Right renal pelvis (tissue), 4 donors: ENCODE measurements at regions not wholly inside any gene's neighbourhood (a gene's known extent, or its start where the extent isn't known, plus 50 kb on each side); places are given as distances from the start of the nearest gene placed in this dataset.

Source experiments
- DNase-seq, 4 donors: peaks; one replicate each; pipeline ENCODE4 v3.0.0-alpha.2; 2013; ENCODE audit warnings: low read depth in 4 of 4, low spot score in 3 of 4, missing footprints in 1 of 4

DNA sequence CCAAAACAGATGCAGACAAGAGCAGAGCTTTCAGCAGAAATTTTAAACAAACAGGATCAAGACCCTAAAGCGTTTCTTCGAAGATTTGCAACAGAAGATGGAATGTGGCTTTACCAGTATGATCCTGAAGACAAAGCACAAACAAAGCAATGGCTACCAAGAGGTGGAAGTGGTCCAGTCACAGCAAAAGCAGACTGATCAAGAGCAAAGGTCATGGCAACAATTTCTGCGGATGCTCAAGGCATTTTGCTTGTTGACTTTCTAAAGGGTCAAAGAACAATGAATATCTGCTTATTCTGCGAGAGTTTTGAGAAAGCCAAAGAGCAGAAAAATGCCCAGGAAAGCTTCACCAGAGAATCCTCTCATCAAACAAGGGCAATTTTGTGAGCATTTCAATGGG lies 130.4 kb downstream of the MBL2 start:
- no peak for DNase-seq

DNA sequence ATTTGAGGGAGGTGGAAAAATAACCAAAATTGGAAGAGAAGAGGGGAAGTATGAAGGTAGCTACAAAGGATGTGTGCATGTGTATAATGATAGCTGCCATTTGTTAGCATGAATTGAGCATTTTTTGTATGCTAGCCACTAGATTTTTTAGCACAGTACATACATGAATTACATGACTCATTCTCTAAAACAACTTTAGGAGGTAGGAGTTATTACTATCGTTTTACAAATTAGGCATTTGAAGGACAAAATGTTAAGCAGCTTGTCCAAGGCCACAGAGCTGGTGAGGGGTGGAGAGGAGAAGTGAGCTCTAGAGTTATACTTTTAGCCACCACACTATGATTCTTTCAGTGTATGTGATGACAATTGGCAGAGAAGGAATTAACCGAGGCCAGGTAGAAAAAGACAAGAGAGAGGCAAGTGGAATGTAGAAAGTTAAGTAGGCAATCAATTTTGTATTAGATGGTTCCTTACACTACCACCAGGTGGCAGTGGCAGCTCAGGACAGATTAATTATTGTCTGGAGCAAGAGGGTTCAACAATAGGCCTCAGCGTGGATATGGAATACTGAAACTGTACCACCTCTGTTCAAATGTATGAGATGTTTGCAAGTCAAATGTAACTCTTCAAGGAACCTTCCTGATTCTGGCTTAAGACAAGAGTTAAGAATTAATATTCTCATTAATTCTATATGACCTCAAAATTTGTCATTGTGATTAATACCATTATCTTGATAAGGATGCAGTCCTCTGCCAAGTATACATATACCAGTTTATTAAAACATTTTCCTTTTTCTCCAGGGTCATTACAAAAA lies 128.0 kb downstream of the MBL2 start:
- DNase-seq = peak in 3 of 4 donors; percentile 22 to 28 (median 23)

DNA sequence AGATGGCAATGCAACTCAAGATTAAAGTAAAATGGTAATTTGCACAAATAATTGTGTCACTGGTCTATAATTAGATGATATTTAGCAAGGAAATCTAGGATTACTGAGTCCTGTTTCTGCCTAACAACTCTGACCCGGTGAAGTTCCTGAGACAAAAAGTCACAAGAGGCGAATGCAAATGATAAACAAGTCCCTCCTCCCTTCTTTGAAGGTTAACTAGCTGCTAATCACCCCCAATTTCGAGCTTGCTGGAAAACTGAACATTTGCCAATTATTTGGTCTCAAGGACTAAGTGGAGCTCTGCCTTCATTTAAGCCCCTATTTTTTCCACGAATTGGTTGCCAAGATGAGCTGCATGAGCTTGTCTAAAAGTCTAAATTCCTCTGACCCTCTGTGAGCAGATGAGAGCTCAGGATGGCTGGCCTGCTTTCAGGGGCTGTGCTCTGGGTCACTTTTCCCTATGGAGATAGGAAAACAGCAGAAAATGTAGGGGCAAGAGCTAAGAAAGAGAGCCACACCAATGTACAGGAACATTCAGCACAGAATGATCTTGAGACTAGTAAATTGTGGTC lies 127.3 kb downstream of the MBL2 start:
- DNase-seq = no peak

DNA sequence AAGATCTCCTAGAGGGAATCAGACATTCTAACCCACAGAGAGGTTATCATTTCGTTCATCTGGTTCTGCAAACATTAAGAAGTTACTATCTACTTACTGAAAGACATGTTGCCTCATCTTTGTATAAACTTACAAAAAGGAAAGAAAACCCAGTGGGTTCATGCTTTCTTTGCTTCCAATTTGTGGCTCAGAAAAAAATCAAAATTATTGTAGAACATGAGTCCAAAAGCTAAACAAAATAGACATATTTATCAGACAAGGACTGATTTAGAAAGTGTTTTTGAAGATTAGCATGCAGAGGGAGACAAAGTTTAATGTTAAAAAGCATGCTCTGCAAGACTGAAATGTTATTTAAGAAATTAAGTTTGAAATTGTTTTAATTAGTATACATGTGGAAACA lies 123.1 kb downstream of the MBL2 start:
- DNase-seq = no peak

DNA sequence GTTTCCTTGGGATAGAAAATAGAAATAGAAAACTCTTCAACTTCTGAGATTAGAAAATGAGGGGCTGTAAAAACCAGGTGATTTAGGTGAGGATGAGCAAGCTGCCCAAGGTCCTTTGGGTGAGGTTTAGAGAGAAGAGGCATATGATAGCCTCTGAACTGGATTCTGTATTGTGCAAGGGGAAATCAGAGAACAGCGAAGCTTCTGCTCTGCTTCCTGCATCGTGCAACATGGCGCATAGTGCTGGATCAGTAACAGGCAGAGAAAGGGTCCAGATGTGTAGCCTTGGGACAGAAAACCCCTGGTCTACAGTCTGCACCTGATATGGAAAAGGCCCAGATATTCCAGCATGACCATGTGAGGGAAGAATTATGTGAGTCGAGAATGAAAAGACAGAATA lies 121.7 kb downstream of the MBL2 start:
- DNase-seq = no peak

DNA sequence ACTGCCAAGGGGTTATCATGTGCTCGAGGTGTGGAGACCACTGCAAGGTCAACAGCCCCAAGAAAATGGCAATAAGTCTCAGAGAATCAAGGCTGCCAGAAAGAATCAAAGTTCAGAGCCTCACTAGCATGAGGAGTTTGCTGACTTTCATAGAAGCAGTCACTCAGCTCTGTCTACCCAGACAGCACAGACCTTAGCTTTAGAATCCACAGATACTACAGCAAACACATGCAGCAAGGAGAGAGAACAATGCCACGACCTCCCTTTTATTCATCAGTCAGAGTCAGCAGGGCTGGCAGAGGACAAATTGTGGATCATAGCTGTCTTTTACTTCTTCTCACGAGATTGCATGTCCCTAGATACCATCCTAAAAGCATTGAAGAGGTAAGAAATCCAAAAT lies 121.3 kb downstream of the MBL2 start:
- no peak for DNase-seq

DNA sequence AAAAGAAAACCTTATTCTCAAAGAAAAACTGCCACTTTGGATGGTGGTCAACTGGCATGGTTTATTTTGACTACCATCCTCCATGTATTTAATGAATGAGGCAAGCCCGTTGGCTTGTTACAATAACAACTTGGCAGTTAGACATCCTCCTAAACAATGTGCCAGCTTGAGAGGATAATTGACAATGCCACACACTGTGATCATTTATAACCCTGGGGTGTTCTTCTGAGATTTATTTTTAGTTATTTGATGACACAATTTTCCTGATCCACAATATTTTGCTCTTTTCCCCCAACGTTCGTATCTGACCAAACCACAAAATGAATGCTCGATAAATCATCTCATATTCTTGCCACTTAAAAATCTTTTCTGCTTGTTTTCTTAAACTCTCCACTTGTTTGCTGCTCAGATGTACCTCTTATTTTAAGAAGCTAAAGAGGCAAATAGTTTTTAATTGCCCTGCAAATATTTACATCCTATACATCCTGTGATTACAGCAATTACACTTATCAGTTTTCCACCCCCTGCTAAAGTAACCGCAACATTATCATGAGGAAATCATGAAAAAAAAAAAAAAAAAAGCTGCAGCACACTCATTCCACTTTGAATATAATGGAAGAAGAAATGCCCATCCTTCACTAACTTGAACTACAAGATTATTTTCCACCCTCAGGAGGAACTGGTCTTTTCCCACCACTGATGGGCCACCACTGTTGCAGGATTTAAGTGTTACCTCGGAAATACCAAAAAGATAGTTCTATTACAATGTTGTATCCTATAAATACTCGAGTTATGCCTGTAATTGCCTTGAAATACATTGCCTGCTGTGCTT lies 119.9 kb downstream of the MBL2 start:
- DNase-seq = no peak

DNA sequence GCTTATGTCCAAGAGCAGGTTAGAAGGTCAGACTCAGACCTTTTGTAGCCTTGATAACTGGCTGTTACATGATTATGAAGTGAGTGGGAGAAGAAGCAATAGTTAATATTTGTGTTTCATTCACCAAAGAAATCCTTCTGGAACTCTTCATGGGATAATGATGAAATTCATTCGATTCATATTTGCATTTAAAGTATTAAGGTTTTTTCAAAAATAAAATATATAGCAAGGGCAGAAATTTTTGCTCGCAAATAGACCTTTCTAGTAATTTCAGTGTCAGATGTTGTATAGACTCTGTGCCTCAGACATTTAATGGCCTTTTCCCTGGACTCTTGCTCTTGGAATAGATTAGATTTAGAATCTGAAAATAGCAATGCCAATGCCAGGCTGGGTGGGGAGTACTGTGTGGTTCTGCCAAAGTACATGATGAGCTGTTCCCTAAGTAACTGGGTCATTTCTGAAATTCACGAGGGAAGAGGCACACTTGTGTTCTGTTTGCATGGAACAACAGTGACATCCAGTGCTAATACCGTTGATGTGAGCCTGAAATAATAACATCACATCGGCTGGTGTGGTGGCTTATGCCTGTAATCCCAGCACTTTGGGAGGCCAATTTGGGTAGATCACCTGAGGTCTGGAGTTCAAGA lies 119.2 kb downstream of the MBL2 start:
- DNase-seq = no peak

DNA sequence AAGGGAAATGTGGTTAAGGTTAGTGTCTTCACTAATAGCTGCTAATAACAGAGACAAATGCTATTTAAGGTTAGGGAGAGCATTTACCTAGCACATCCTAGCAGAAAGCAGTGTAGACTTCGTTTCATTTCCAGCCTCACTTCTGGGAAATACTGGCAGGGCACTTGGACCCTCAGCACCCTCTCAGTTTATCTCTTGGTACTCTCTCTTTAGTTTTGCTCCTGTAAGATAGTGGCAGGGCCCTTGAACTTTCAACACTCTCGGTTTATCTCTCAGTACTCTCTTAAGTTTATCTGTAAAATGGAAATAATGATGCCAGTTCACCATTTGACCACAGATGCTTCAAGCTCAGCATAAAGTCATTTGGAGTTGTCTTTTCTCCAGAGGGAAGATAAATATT lies 118.4 kb downstream of the MBL2 start:
- no peak for DNase-seq

DNA sequence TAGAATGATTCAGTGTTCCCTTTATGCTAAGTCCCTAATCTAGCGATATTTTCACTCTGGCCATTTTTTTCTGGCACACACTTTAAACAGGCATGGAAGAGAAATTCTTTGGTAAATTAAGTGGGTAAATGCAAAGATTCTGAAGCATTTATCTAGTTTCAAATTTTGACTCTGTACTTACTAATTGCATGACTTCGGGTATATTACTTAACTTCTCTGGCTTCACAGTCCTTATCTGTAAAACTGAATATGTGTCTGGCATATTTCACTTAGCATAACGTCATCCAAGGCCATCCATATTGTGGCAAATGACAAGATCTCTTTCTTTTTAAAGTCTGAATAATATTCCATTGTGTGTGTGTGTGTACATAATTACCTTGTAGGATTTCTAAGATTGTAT lies 114.5 kb downstream of the MBL2 start:
- DNase-seq = no peak

DNA sequence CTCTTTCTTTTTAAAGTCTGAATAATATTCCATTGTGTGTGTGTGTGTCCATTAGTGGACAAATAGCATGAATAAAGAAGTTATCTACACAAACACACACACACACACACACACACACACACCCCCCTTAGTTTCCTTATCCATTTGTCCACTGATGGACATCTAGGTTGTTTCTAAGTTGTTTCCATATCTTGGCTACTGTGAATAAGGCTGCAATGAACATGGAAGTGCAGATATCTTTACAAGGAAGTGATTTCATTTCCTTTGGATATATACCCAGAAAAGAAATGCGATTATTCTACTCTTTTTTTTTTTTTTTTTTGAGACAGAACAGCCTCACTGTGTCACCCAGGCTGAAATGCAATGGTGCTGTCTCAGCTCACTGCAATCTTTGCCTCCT lies 113.5 kb downstream of the MBL2 start:
- no peak for DNase-seq

DNA sequence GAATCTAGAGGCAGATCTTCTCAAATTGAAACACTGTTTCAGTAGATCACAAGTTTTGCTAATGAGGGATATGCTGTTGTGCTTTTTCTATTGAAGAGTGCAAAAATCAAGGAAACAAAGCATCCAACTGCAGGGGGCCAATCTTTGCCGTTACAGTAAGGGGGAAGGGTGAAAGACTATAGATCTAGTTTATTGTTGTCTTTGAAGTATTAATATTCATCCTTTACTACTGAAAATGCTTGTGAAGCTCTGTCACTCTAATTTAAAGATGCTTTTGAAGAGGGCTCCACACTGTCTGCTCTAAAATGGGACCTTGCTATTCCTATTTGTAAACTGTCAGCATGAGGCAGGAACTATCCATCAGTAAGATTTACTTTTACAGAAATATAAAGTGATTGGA lies 110.3 kb downstream of the MBL2 start:
- no peak for DNase-seq

DNA sequence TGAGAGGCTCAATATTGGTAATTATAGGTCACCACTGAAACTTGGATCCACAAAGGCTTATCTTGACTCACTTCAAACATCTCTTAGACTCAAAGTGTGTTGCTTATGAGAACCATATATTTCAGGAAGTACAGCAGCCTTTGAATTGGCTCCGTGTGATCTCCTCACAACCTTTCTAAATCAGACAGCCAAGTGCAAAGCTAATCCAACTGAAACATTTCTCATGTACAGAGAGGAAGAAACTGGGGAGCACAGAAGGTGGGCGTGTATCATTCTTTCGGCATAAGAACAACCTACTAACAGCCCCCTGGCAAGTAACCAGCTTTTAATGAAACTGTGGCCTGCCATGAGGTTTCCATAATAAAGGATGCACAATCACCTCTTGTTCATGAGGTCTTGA lies 109.4 kb downstream of the MBL2 start:
- DNase-seq = no peak

DNA sequence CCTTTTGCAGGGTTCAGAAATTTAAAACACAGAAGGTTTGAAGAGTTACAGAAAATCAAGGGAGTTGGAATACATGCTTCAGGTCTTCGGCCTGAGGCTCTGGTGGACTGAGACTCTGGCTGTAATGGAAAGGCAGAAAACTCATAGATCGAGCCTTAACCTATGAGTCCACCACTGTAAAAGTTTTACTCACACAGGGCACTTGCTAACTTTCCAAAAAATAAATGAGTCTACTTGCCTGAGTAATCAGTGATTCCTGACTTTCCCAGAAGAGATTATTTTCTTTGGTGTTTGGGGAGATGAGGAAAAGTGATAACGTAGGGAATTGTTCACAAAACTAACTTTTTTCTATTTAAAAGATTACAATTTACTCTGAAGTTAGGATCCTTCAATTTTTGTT lies 108.0 kb downstream of the MBL2 start:
- DNase-seq = no peak

DNA sequence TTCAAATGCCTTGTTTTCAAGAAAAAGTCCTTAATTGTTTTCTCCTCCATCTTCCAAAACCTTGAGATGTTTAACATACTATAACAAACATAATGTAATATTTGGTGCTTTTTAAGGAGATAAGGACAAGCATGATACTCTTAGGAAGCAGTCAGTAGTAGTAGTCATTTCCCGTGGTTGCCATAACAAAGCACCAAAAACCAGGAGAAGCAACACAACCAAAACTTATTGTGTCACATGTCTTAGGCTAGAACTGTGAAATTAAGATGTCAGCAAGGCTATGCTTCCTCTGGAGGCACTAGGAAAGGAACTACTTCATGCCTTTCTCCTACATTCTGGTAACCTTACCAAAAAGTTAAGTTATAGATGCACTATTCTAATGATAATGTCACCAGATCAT lies 106.8 kb downstream of the MBL2 start:
- DNase-seq = no peak

DNA sequence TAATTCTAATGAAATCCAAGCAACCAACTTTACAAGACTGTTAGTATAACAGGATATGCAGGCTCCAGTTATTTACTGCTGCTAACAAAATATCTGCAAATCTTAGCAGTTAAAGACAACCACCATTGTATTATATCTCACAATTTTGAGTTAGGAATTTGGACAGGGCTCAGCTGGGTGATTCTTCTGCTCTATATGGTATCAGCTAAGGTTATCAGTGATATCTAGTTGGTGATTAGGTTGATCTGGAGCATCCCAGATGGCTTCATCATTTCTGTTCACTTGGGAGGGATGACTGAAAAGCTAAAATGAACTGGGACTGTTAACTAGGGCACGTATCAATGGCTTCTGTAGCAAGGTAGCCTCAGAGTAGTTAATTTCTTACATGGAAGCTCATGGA lies 105.7 kb downstream of the MBL2 start:
- no peak for DNase-seq

DNA sequence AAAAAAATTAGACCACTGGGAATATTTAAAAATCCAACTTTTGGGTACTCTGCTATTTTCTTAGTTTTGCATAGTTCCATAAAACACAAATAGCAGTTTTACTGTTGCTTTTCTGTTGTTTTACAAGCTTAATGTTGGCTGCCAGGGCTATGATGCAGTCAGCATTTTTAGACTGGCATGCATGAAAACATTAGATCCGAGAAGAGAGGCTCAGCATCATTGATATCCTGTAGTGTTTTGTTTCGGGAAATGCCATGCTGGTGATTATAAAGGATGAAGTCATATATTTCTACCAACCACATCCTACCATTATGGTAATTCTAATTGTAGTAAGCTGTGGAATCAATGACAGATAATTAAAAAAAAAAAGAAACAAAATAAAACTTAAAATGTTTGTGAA lies 104.6 kb downstream of the MBL2 start:
- no peak for DNase-seq

DNA sequence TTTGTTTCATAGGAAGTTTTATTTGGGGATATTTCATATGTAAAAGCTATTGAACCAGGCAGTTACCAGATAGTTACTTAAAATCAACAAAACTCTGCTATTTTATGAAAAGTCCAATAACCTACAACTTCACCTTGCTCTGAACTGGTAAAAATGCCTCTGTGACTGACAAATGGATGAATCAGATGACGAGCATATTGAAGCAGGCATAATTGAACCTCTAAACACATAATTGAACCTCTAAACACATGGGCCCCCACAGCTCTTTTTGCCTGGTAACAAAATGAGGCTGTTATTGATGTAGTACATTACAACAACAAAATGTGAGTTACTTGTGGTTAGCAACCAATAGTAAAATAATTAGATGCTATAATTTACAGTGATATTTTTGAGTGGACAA lies 99.7 kb downstream of the MBL2 start:
- no peak for DNase-seq

DNA sequence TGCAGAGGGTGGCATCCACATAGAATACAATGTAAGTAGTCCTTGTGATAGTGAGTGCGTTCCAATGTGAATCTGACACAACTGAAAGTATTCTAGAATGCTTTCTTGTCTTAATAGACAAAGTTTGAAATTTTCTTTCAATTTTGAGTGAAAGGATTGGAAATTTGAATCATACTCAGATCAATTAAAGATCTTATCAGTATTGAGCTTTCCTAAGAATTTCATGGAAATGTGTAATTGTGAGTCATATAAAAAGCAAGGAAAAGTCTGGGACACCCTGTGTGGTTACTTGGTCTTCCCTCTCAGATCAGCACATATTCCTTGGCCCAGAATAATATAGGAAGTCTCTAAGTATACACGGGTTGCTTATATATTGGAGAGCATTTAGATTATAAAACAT lies 99.1 kb downstream of the MBL2 start:
- no peak for DNase-seq

DNA sequence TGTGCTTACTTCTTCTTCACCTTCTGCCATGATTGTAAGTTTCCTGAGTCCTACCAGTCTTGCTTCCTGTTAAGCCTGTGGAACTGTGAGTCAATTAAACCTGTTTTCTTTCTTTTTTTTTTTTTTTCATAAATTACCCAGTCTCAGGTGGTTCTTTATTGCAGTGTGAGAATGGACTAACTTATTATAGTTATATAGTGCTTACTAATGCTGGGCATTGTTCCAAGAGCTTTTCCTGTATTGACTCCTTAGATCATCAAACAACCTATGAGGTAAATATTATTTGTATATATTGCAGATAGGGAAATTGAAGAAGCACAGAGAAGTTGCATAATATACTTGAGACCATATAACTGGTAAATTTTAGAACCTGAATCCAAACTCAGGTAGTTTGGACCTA lies 98.1 kb downstream of the MBL2 start:
- no peak for DNase-seq

DNA sequence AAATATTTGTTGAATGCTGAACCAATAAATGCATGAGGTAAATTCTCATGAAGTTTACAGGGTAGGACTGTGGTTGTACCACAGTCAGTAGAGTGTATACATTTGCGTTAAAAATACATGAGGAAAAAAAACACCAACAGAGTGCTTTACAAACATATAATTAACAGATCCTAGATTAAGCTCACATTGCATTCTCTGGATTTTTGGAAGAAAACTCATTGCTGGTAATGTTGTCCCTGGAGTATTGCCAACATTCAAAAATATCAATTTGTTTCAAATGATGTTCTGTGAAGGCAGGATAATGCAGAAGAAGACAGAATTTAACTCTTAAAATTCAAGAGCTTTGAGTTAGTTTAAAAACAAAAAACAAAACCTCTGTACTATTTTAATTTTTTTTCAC lies 95.5 kb downstream of the MBL2 start:
- DNase-seq = no peak
